Chondrocyte (in vitro differentiated cells): ENCODE measurements at regions not wholly inside any gene's neighbourhood (a gene's known extent, or its start where the extent isn't known, plus 50 kb on each side); places are given as distances from the start of the nearest gene placed in this dataset.

Source experiments
- DNase-seq: peaks from one replicate; pipeline ENCODE4 v3.0.0; 2021; ENCODE audit warnings: mixed read lengths, low spot score
- H3K27ac Mint-ChIP-seq: one replicate; pipeline ENCODE4 v1.8.0; 2021; ENCODE audit warnings: mild to moderate bottlenecking, moderate library complexity, mixed read lengths; ENCODE audit not compliant: unreplicated experiment
- H3K27me3 Mint-ChIP-seq: 2 replicates; pipeline ENCODE4 v1.8.0; 2021; ENCODE audit warnings: low read depth, mixed read lengths
- H3K36me3 Mint-ChIP-seq: 2 replicates; pipeline ENCODE4 v1.8.0; 2021; ENCODE audit warnings: low read depth, mixed read lengths
- H3K4me1 Mint-ChIP-seq: 2 replicates; pipeline ENCODE4 v1.8.0; 2021; ENCODE audit warnings: low read depth, mild to moderate bottlenecking, mixed read lengths
- H3K4me3 Mint-ChIP-seq: one replicate; pipeline ENCODE4 v1.8.0; 2021; ENCODE audit warnings: mild to moderate bottlenecking, moderate library complexity, mixed read lengths; ENCODE audit not compliant: unreplicated experiment
- H3K9me3 Mint-ChIP-seq: 2 replicates; pipeline ENCODE4 v1.8.0; 2021; ENCODE audit warnings: low read depth, mixed read lengths
- CTCF ChIP-seq: fragments of 200-600 bp; sonication (generic); IDR thresholded peaks from 2 replicates; pipeline ENCODE4 v1.5.0; 2021; ENCODE audit warnings: antibody characterized with exemption, mild to moderate bottlenecking, moderate library complexity

DNA sequence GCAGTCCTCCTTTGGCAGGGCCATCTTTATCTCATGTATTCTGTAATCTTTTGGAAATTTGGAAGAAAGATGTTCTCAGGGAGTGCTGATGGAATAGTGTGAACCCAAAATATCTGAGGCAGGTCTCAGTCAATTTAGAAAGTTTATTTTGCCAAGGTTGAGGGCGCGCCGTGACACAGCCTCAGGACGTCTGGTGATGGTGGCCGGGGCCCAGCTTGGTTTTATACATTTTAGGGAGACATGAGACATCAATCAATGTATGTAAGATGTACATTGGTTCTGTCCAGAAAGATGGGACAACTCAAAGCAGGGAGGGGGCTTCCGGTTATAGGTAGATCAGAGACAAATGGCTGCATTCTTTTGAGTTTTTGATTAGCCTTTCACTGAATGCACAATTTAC is 89.8 kb downstream of the ERMARD start:
- no peak overlapping the region for H3K27ac Mint-ChIP-seq
- no peaks in the 10 kb centered on the region for H3K9me3 Mint-ChIP-seq
- no peaks in the 10 kb centered on the region for H3K36me3 Mint-ChIP-seq
- TF ChIP-seq CTCF: no peak
- no peaks in the 10 kb centered on the region for H3K4me1 Mint-ChIP-seq
- H3K4me3 Mint-ChIP-seq: no peak overlapping the region
- H3K27me3 Mint-ChIP-seq: peaks cover 55% of the 10 kb centered on the region
- no peak for DNase-seq

GRCh38 chr6:169839898-169840631 is 88.6 kb downstream of the ERMARD start:
- peaks cover 8% of the 10 kb centered on the region for H3K9me3 Mint-ChIP-seq
- H3K27ac Mint-ChIP-seq: no peak overlapping the region
- peaks cover 1% of the 10 kb centered on the region for H3K36me3 Mint-ChIP-seq
- DNase-seq: no peak
- peaks cover 60% of the 10 kb centered on the region for H3K27me3 Mint-ChIP-seq
- H3K4me3 Mint-ChIP-seq: no peak overlapping the region
- TF ChIP-seq CTCF: no peak
- no peaks in the 10 kb centered on the region for H3K4me1 Mint-ChIP-seq

GRCh38 chr6:169839493-169839892 is 88.1 kb downstream of the ERMARD start:
- peaks cover 9% of the 10 kb centered on the region for H3K9me3 Mint-ChIP-seq
- no peaks in the 10 kb centered on the region for H3K4me1 Mint-ChIP-seq
- H3K4me3 Mint-ChIP-seq: no peak overlapping the region
- no peak overlapping the region for H3K27ac Mint-ChIP-seq
- TF ChIP-seq CTCF: no peak
- DNase-seq: no peak
- H3K27me3 Mint-ChIP-seq: peaks cover 64% of the 10 kb centered on the region
- peaks cover 1% of the 10 kb centered on the region for H3K36me3 Mint-ChIP-seq

GRCh38 chr6:169839029-169839481 is 87.6 kb downstream of the ERMARD start:
- TF ChIP-seq CTCF: no peak
- no peak overlapping the region for H3K27ac Mint-ChIP-seq
- H3K4me1 Mint-ChIP-seq: no peaks in the 10 kb centered on the region
- peaks cover 63% of the 10 kb centered on the region for H3K27me3 Mint-ChIP-seq
- H3K4me3 Mint-ChIP-seq: no peak overlapping the region
- peaks cover 1% of the 10 kb centered on the region for H3K36me3 Mint-ChIP-seq
- peaks cover 9% of the 10 kb centered on the region for H3K9me3 Mint-ChIP-seq
- DNase-seq: no peak

DNA sequence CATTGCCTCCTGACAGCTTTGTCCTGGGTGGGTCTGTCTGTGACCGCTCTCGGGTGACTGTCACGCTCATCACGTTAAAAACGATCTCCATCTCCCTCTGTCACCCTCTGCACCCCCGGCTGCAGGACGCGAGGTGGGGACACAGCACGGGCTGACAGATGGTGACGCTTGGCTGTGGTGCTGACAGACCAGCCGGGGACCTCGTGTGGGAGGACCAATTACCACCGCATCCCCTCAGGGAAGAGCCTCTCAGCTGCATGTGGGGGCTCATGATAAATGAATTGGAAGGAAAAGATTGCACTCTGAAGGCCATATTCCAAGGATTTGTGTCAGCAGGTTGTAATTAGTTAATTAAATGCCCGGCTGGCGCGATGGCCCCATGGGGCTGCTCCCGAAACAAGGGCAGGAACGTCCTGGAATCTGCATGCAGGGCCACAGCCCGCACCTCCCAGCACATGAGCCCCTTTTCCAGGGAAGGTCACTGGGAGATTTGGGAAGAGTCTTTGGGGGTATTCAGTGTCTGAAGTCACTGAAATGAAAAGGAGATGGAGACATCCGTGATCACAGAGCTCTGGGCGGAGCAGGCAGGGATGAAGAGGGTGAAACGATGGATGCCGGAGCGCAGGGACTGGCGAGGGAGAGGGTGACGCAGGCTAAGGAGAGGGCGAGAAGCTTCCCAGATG is 87.1 kb downstream of the ERMARD start:
- no peaks in the 10 kb centered on the region for H3K4me1 Mint-ChIP-seq
- no peak overlapping the region for H3K27ac Mint-ChIP-seq
- TF ChIP-seq CTCF: no peak
- no peak overlapping the region for H3K4me3 Mint-ChIP-seq
- peaks cover 9% of the 10 kb centered on the region for H3K9me3 Mint-ChIP-seq
- peaks cover 1% of the 10 kb centered on the region for H3K36me3 Mint-ChIP-seq
- peaks cover 62% of the 10 kb centered on the region for H3K27me3 Mint-ChIP-seq
- DNase-seq: no peak
